NCI-H1930 (cell line): ENCODE measurements at regions not wholly inside any gene's neighbourhood (a gene's known extent, or its start where the extent isn't known, plus 50 kb on each side); places are given as distances from the start of the nearest gene placed in this dataset.
A peak's percentile ranks its signal among the peaks of the same experiment; 100 is the strongest.

Experiments used
- DNase-seq, 2 experiments: peaks; one replicate each; lab custom pipeline; 2025; lab: John Stamatoyannopoulos, UW

- no peak for DNase-seq
Observed at GRCh38 chr5:116848954-116849581, 274.4 kb upstream of the SEMA6A start.

GRCh38 chr5:116847960-116848359, 273.3 kb upstream of the SEMA6A start:
- no peak for DNase-seq

- no peak for DNase-seq
Observed at GRCh38 chr5:116844015-116844414, 269.4 kb upstream of the SEMA6A start.

- no peak for DNase-seq
Observed at GRCh38 chr5:116842514-116842961, 267.9 kb upstream of the SEMA6A start.

- no peak for DNase-seq
Observed at GRCh38 chr5:116841734-116842133, 267.1 kb upstream of the SEMA6A start.

- DNase-seq = no peak
Observed at GRCh38 chr5:116838011-116838536, 263.5 kb upstream of the SEMA6A start.

- no peak for DNase-seq
Observed at GRCh38 chr5:116834796-116835515, 260.3 kb upstream of the SEMA6A start.

GRCh38 chr5:116830079-116830478, 255.5 kb upstream of the SEMA6A start:
- DNase-seq = no peak

GRCh38 chr5:116827078-116827477, 252.5 kb upstream of the SEMA6A start:
- DNase-seq = no peak

- no peak for DNase-seq
Observed at GRCh38 chr5:116825486-116825885, 250.9 kb upstream of the SEMA6A start.

GRCh38 chr5:116824751-116825438, 250.3 kb upstream of the SEMA6A start:
- DNase-seq = no peak

GRCh38 chr5:116814626-116815385, 240.2 kb upstream of the SEMA6A start:
- peak; percentile 1 to 2 for DNase-seq

GRCh38 chr5:116813906-116814305, 239.3 kb upstream of the SEMA6A start:
- no peak for DNase-seq

GRCh38 chr5:116813356-116813755, 238.7 kb upstream of the SEMA6A start:
- DNase-seq = no peak

GRCh38 chr5:116810951-116811350, 236.3 kb upstream of the SEMA6A start:
- DNase-seq = peak in 1 of 2 experiments; percentile 5

- no peak for DNase-seq
Observed at GRCh38 chr5:116806836-116807235, 232.2 kb upstream of the SEMA6A start.

GRCh38 chr5:116799401-116799800, 224.8 kb upstream of the SEMA6A start:
- no peak for DNase-seq

GRCh38 chr5:116795189-116795588, 220.6 kb upstream of the SEMA6A start:
- no peak for DNase-seq

- DNase-seq = no peak
Observed at GRCh38 chr5:116789522-116789921, 214.9 kb upstream of the SEMA6A start.

GRCh38 chr5:116788851-116789403, 214.3 kb upstream of the SEMA6A start:
- DNase-seq = no peak

GRCh38 chr5:116787570-116787969, 212.9 kb upstream of the SEMA6A start:
- DNase-seq = no peak

- DNase-seq = peak in 1 of 2 experiments; percentile 1
Observed at GRCh38 chr5:116785106-116785505, 210.5 kb upstream of the SEMA6A start.
